SU-DHL-6 (cell line): ENCODE measurements at regions not wholly inside any gene's neighbourhood (a gene's known extent, or its start where the extent isn't known, plus 50 kb on each side); places are given as distances from the start of the nearest gene placed in this dataset.
"Not testable (repeated sequence)": the region's sequence is repeated elsewhere in the genome, so short reads cannot be mapped to it uniquely, and the experiment has no call there.

Experiments used
- H2AFZ ChIP-seq: fragments of 200-600 bp; sonication (generic); 2 replicates; pipeline ENCODE4 v1.6.1; 2014; ENCODE audit warnings: low read depth, mild to moderate bottlenecking, moderate library complexity, mixed read lengths, antibody characterized with exemption, low read length; ENCODE audit not compliant: severe bottlenecking
- H3F3A ChIP-seq: fragments of 200-600 bp; shearing (Covaris generic); 2 replicates; pipeline ENCODE4 v1.6.0; 2016; ENCODE audit warnings: antibody characterized with exemption, mild to moderate bottlenecking; ENCODE audit not compliant: insufficient read depth
- H3K27ac ChIP-seq: fragments of 200-600 bp; sonication (generic); 2 replicates; pipeline ENCODE4 v1.5.1; 2016; ENCODE audit warnings: low read depth, mild to moderate bottlenecking, low read length, moderate library complexity, mixed read lengths
- H3K27me3 ChIP-seq: fragments of 200-600 bp; sonication (generic), shearing (Covaris generic); 2 replicates; pipeline ENCODE4 v1.6.0; 2014; ENCODE audit warnings: mild to moderate bottlenecking, low read length
- H3K36me3 ChIP-seq: fragments of 200-600 bp; sonication (generic); 2 replicates; pipeline ENCODE4 v1.6.1; 2014; ENCODE audit warnings: mild to moderate bottlenecking, low read length, mixed read lengths
- H3K4me2 ChIP-seq: fragments of 300-600, 200-600 bp; shearing (Covaris generic), sonication (generic); 2 replicates; pipeline ENCODE4 v1.6.0; 2014; ENCODE audit warnings: low read length, low read depth, mild to moderate bottlenecking; ENCODE audit not compliant: poor library complexity, severe bottlenecking
- H3K4me3 ChIP-seq: fragments of 200-600 bp; sonication (generic); 2 replicates; pipeline ENCODE4 v1.5.1; 2014; ENCODE audit warnings: antibody characterized with exemption, low read length, mild to moderate bottlenecking, mixed read lengths; ENCODE audit not compliant: insufficient read depth, poor library complexity, severe bottlenecking
- H3K79me2 ChIP-seq: fragments of 200-600 bp; sonication (generic); 2 replicates; pipeline ENCODE4 v1.6.1; 2014; ENCODE audit warnings: mild to moderate bottlenecking, low read length, moderate library complexity; ENCODE audit not compliant: insufficient read depth
- H3K9ac ChIP-seq: fragments of 200-600 bp; sonication (generic); 2 replicates; pipeline ENCODE4 v1.7.0; 2014; ENCODE audit warnings: mild to moderate bottlenecking, low read length
- H3K9me2 ChIP-seq: fragments of 200-600 bp; sonication (generic); replicated peaks from 2 replicates; pipeline ENCODE4 v1.6.1; 2014; ENCODE audit warnings: low read length; ENCODE audit not compliant: insufficient read depth
- H3K9me3 ChIP-seq: fragments of 200-600 bp; sonication (generic); 2 replicates; pipeline ENCODE4 v1.6.1; 2014; ENCODE audit warnings: low read length, mixed read lengths; ENCODE audit not compliant: insufficient read depth
- H4K20me1 ChIP-seq: fragments of 200-600 bp; sonication (generic); 2 replicates; pipeline ENCODE4 v1.6.1; 2014; ENCODE audit warnings: low read depth, mild to moderate bottlenecking, antibody characterized with exemption, low read length, moderate library complexity, mixed read lengths
- EZH2phosphoT487 ChIP-seq: fragments of 200-600 bp; sonication (generic), shearing (Covaris generic); conservative IDR thresholded peaks from 2 replicates; pipeline ENCODE4 v1.6.1; 2018; ENCODE audit warnings: mild to moderate bottlenecking, antibody characterized with exemption, low read length, moderate library complexity, mixed read lengths
- TF ChIP-seq, protein P1 (sequence below): fragments of 200-600 bp; sonication (generic); IDR thresholded peaks from one replicate; pipeline ENCODE4 v1.5.1; 2017; ENCODE audit warnings: antibody characterized with exemption, mild to moderate bottlenecking, low read length, moderate library complexity; ENCODE audit not compliant: insufficient read depth, poor library complexity, severe bottlenecking

DNA sequence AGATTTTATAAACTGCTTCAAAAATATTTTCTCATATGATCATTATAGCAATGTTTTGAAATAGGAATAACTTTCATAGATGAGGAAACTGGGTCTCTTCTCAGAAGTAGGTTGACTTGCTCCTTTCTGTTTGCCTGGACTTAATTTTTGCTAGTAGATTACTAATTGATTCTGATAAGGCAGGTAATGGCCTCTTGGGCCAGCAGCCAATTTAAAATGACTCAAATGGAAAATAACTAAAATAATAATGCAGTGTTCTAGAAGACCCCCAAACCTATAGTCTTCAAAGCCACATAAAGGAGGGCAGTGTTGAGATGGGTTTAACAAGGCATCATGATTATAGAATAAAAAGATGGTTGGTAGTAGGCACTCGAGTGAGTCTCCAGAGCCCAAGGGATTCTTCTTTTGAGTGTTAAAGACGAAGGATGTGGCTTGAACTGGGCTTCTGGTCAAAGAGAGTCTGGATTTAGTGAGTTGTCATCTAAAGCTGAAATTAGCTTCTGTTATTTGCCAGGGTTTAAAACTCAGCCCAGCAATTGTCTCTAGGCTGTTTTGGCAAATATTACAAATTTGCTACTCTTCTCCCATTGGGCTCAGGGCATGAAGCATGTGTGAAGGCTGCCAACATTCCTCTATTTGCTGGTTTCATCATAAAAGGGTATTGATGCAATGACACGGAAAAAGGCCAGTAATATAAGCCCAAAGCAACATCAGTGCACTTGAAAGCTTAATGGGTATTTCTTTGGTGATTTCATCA is 297.1 kb upstream of the MEIS2 start:
- no peak overlapping the region for H2AFZ ChIP-seq
- H3K9me3 ChIP-seq: no peaks in the 10 kb centered on the region
- TF ChIP-seq, protein P1, sequence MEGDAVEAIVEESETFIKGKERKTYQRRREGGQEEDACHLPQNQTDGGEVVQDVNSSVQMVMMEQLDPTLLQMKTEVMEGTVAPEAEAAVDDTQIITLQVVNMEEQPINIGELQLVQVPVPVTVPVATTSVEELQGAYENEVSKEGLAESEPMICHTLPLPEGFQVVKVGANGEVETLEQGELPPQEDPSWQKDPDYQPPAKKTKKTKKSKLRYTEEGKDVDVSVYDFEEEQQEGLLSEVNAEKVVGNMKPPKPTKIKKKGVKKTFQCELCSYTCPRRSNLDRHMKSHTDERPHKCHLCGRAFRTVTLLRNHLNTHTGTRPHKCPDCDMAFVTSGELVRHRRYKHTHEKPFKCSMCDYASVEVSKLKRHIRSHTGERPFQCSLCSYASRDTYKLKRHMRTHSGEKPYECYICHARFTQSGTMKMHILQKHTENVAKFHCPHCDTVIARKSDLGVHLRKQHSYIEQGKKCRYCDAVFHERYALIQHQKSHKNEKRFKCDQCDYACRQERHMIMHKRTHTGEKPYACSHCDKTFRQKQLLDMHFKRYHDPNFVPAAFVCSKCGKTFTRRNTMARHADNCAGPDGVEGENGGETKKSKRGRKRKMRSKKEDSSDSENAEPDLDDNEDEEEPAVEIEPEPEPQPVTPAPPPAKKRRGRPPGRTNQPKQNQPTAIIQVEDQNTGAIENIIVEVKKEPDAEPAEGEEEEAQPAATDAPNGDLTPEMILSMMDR: no peak
- TF ChIP-seq EZH2phosphoT487: no peak
- no peak overlapping the region for H3K4me3 ChIP-seq
- H3K9me2 ChIP-seq: no peaks in the 10 kb centered on the region
- H3K79me2 ChIP-seq: no peaks in the 10 kb centered on the region
- no peak overlapping the region for H3K27ac ChIP-seq
- H4K20me1 ChIP-seq: no peaks in the 10 kb centered on the region
- no peak overlapping the region for H3K9ac ChIP-seq
- H3K4me2 ChIP-seq: no peak overlapping the region
- no peaks in the 10 kb centered on the region for H3K27me3 ChIP-seq
- H3K36me3 ChIP-seq: no peaks in the 10 kb centered on the region
- H3F3A ChIP-seq: no peaks in the 10 kb centered on the region

DNA sequence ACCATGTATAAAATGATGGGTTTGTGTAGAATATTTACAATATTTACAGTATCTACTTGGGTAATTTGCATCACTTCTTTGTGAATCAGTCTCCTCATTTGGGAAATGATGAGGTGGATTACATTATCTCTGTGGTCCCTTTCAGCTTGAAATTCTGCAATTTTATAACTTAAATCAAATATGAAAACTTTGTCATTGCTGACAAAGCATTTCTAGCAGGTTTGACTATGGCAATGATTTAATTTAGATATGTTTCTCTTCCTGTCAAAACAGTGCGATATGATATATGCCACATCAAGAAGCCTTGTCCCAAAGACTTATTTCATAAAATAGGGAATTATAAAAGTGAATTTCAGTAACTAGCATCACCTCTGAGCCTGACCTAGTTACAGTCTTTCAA is 315.8 kb upstream of the MEIS2 start:
- Histone ChIP-seq H3K79me2 (no peaks in the 10 kb centered on the region), H3K4me2 (no peak overlapping the region), H3F3A (no peaks in the 10 kb centered on the region), H3K9me3 (no peaks in the 10 kb centered on the region), H3K27me3 (no peaks in the 10 kb centered on the region), H3K4me3 (no peak overlapping the region), H4K20me1 (no peaks in the 10 kb centered on the region), H2AFZ (no peak overlapping the region), H3K27ac (no peak overlapping the region), H3K9me2 (no peaks in the 10 kb centered on the region), H3K9ac (no peak overlapping the region), H3K36me3 (no peaks in the 10 kb centered on the region)
- TF ChIP-seq, protein P1: no peak
- no peak for TF ChIP-seq EZH2phosphoT487

DNA sequence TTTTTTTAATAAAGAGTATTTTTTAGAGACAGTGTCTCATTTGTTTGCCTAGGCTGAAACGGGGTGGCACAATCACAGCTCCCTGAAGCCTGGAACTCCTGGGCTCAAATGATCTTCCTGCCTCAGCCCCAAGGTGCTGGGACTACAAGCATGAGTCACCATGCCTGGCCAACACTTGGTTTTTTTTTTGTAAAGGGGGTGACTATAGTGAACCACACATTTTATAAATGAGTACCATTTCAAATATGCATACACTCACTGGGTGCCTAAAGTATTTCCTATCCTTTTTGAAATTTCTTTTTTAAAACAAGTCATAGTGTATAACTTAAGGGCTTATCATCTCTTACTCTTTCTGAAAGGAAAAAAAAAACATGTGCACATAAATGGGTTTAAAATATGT is 325.2 kb upstream of the MEIS2 start:
- Histone ChIP-seq H4K20me1 (no peaks in the 10 kb centered on the region), H3K27ac (no peak overlapping the region), H3K9ac (no peak overlapping the region), H3K9me3 (no peaks in the 10 kb centered on the region), H3K79me2 (no peaks in the 10 kb centered on the region), H3K27me3 (no peaks in the 10 kb centered on the region), H3K4me2 (no peak overlapping the region), H3K4me3 (no peak overlapping the region), H3F3A (no peaks in the 10 kb centered on the region), H3K36me3 (no peaks in the 10 kb centered on the region), H3K9me2 (no peaks in the 10 kb centered on the region), H2AFZ (no peak overlapping the region)
- TF ChIP-seq EZH2phosphoT487: no peak
- TF ChIP-seq, protein P1: no peak

DNA sequence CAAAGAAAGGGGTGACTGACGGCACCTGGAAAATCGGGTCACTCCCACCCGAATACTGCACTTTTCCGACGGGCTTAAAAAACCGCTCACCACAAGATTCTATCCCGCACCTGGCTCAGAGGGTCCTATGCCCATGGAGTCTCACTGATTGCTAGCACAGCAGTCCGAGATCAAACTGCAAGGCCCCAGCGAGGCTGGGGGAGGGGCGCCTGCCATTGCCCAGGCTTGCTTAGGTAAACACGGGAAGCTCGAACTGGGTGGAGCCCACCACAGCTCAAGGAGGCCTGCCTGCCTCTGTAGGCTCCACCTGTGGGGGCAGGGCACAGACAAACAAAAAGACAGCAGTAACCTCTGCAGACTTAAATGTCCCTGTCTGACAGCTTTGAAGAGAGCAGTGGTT is 327.0 kb upstream of the MEIS2 start:
- not testable (repeated sequence) for H2AFZ ChIP-seq, H3K4me3 ChIP-seq, H3K27me3 ChIP-seq, H3K9ac ChIP-seq, H3K36me3 ChIP-seq, H3K9me2 ChIP-seq, H3K4me2 ChIP-seq, H3K27ac ChIP-seq, H4K20me1 ChIP-seq, H3F3A ChIP-seq, H3K9me3 ChIP-seq, H3K79me2 ChIP-seq
